Loucy (cell line): ENCODE measurements at regions not wholly inside any gene's neighbourhood (a gene's known extent, or its start where the extent isn't known, plus 50 kb on each side); places are given as distances from the start of the nearest gene placed in this dataset.
"Not testable (repeated sequence)": the region's sequence is repeated elsewhere in the genome, so short reads cannot be mapped to it uniquely, and the experiment has no call there.

Source experiments
- CTCF ChIP-seq: fragments of 200-600 bp; sonication (generic); conservative IDR thresholded peaks from 2 replicates; pipeline ENCODE4 v1.5.1; 2014; ENCODE audit warnings: mild to moderate bottlenecking, antibody characterized with exemption, low read length
- EZH2phosphoT487 ChIP-seq: fragments of 200-600 bp; IDR thresholded peaks from 2 replicates; pipeline ENCODE4 v1.6.1; 2018; ENCODE audit warnings: antibody characterized with exemption, mild to moderate bottlenecking, moderate library complexity, borderline replicate concordance

- not testable (repeated sequence) for TF ChIP-seq CTCF, EZH2phosphoT487
Measured at GRCh38 chr11:116666673-116667249, 106.0 kb downstream of the BUD13 start.
